22Rv1 (cell line): ENCODE measurements at regions not wholly inside any gene's neighbourhood (a gene's known extent, or its start where the extent isn't known, plus 50 kb on each side); places are given as distances from the start of the nearest gene placed in this dataset.
"Not testable (repeated sequence)": the region's sequence is repeated elsewhere in the genome, so short reads cannot be mapped to it uniquely, and the experiment has no call there.

Experiments used
- ZFX ChIP-seq: fragments of 450-650 bp; IDR thresholded peaks from 2 replicates; pipeline ENCODE4 v1.6.1; 2017; ENCODE audit warnings: antibody characterized with exemption, borderline replicate concordance
- TF ChIP-seq, protein P1 (sequence below): fragments of 450-650 bp; IDR thresholded peaks from 2 replicates; pipeline ENCODE4 v1.5.1; 2017; ENCODE audit warnings: mild to moderate bottlenecking

DNA sequence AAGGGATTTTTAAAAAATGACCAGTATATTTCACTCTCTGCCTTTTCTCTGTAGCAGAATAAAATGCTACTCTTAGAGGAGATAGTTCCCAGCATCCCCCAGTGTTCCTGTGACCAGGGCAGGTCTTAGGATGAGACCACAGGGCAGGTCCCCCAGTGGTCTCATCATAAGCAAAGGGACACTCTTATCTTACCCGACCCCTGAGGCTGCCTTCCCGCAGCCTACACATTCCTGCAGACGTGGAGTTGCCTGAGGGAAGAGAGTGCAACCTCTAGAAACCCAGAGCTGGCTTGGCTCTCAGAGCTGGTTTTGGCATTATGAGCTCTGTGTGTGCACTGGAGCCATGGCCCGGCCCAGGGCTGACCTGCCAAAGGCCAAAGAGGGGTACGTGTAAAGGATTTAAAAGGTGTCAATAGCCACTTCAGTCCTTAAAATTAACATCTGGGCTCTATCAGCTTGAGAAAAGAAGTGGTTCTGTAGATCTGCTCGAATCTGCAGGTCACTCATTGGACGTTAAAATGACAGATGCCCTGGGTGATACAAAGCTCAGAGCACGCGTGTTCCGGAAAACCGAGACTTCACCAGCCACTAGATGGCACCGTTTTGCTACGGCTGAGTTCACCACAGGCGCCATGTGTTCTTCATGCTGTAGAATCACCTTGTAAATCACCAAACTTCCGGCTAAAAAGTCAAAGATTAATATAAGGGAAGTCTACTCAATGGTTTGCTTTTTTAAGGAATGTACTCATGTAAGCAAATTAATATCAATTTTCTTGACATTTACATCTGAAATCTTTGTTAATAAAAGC is 60.4 kb upstream of the GPR31 start:
- TF ChIP-seq, protein P1, sequence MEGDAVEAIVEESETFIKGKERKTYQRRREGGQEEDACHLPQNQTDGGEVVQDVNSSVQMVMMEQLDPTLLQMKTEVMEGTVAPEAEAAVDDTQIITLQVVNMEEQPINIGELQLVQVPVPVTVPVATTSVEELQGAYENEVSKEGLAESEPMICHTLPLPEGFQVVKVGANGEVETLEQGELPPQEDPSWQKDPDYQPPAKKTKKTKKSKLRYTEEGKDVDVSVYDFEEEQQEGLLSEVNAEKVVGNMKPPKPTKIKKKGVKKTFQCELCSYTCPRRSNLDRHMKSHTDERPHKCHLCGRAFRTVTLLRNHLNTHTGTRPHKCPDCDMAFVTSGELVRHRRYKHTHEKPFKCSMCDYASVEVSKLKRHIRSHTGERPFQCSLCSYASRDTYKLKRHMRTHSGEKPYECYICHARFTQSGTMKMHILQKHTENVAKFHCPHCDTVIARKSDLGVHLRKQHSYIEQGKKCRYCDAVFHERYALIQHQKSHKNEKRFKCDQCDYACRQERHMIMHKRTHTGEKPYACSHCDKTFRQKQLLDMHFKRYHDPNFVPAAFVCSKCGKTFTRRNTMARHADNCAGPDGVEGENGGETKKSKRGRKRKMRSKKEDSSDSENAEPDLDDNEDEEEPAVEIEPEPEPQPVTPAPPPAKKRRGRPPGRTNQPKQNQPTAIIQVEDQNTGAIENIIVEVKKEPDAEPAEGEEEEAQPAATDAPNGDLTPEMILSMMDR = peak; percentile 12
- TF ChIP-seq ZFX = not testable (repeated sequence)
